ENCODE measurements at regions not wholly inside any gene's neighbourhood (a gene's known extent, or its start where the extent isn't known, plus 50 kb on each side); places are given as distances from the start of the nearest gene placed in this dataset.

GRCh38 chr15:29323557-29323956 is 53.9 kb upstream of the NSMCE3 start:
- TF ChIP-seq REST (tag by site-specific recombination; IDR thresholded peaks at IDR 0.05) (no peak), ZNF280D (tag by site-specific recombination; IDR thresholded peaks at IDR 0.05) (no peak), ZNF248 (tag by site-specific recombination; IDR thresholded peaks at IDR 0.05) (no peak), CTCF (tag by site-specific recombination; IDR thresholded peaks at IDR 0.05) (no peak), ATF2 (tag by site-specific recombination; IDR thresholded peaks at IDR 0.05; ENCODE audit: low read depth) (no peak), ZNF521 (tag by site-specific recombination; IDR thresholded peaks at IDR 0.05) (no peak), MZF1 (tag by site-specific recombination; IDR thresholded peaks at IDR 0.05; ENCODE audit: borderline replicate concordance) (no peak), ZEB2 (tag by site-specific recombination; IDR thresholded peaks at IDR 0.05) (no peak), ZBTB1 (tag by site-specific recombination; IDR thresholded peaks at IDR 0.05) (no peak), ZNF777 (tag by site-specific recombination; IDR thresholded peaks at IDR 0.05; ENCODE audit: borderline replicate concordance) (no peak)
